ENCODE measurements at regions not wholly inside any gene's neighbourhood (a gene's known extent, or its start where the extent isn't known, plus 50 kb on each side); places are given as distances from the start of the nearest gene placed in this dataset.
"Not testable (repeated sequence)": the region's sequence is repeated elsewhere in the genome, so short reads cannot be mapped to it uniquely, and the experiment has no call there.

DNA sequence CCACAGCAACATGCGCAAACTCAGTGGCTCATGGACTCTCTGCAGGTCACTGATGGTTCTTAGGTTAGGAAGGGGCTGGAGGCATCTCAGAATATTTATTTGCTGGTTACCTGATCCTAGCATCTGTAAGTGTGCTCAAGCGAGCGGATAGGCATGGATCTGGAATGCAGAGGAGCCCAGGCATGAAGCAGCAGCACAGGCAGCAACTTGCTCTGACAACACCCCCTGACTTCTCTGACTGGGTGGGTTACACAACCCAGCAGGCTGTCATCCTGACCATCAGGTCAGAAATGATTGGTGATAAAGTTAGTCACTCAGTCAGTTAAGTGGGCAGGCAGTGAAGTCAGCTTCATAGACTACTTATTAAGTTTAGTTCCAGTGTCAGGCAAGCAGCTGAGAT lies 50.4 kb upstream of the CTSV start:
- not testable (repeated sequence) for TF ChIP-seq POLR2AphosphoS5, TAF1, SPI1 (IDR thresholded peaks at IDR 0.05; ENCODE audit: low read depth, low read length)

Measured in GM12891 (cell line).